Stimulated activated CD8-positive, alpha-beta memory T cell treated with anti-CD3 and anti-CD28 coated beads, Interleukin-7, amount 100 ng/mL, for 1 hour (primary cell): ENCODE measurements at regions not wholly inside any gene's neighbourhood (a gene's known extent, or its start where the extent isn't known, plus 50 kb on each side); places are given as distances from the start of the nearest gene placed in this dataset.

Experiments
- DNase-seq, 2 donors: peaks; one replicate each; pipeline ENCODE4 v3.0.0-alpha.2; 2020; ENCODE audit warnings: low read depth in 2 of 2

- no peak for DNase-seq
Measured at GRCh38 chr1:25003457-25004190, 73.5 kb upstream of the RUNX3 start.

- DNase-seq, result no peak
Measured at GRCh38 chr1:25003000-25003399, 72.9 kb upstream of the RUNX3 start.

- DNase-seq, result no peak
Measured at GRCh38 chr1:25001125-25001915, 71.2 kb upstream of the RUNX3 start.

DNA sequence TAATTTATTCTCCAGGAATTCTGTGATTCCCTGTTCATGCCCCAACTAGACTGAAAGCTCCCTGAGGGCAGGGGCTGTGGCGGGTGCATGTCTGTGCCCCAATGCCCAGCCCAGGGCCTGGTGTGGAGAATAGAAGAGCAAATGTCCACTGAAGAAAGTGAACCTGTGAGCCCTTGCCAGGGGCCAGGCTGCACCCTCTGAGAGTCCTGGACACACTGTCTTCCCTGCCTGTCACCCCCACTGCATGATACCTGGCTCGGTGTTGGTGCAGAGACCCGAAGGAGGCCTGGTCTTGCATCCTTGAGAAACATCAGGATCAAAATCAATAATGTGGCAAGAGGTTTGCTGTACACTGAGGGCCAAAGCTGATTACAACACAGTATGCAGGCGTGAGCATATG is 69.8 kb upstream of the RUNX3 start:
- no peak for DNase-seq

GRCh38 chr1:24999426-24999825 is 69.3 kb upstream of the RUNX3 start:
- DNase-seq, result no peak

DNA sequence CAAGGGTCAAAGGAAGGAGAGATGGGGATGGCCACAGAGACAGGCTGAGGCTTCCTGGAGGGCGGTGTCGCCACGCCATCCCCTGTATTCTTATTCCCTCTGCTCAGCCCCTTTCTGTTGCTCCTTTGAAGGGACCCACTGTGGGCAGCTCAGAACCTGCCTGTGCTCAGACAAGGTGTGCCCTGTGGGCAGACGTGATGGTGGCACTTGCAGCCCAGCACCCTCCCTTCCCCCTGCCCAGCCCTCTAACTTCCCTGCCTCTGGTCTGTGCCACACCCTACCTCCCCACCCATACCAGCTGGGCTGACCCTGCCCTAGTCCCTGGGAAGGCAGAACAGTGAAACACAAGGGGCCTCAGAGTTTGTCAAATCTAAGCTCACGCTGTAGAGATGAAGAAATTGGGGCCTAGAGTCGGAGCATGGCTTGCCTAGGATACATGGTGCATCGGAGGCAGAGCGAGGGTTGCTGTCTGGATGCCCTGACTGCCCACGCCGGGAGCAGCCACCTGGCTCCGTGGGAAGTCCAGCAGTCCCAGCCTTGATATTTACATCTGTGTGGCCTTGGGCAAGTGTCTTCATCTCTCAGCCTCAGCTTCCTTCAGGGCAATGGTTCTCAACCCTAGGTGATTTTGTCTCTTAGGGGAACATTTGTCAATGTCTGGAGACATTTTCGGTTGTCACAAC is 68.6 kb upstream of the RUNX3 start:
- no peak for DNase-seq

DNA sequence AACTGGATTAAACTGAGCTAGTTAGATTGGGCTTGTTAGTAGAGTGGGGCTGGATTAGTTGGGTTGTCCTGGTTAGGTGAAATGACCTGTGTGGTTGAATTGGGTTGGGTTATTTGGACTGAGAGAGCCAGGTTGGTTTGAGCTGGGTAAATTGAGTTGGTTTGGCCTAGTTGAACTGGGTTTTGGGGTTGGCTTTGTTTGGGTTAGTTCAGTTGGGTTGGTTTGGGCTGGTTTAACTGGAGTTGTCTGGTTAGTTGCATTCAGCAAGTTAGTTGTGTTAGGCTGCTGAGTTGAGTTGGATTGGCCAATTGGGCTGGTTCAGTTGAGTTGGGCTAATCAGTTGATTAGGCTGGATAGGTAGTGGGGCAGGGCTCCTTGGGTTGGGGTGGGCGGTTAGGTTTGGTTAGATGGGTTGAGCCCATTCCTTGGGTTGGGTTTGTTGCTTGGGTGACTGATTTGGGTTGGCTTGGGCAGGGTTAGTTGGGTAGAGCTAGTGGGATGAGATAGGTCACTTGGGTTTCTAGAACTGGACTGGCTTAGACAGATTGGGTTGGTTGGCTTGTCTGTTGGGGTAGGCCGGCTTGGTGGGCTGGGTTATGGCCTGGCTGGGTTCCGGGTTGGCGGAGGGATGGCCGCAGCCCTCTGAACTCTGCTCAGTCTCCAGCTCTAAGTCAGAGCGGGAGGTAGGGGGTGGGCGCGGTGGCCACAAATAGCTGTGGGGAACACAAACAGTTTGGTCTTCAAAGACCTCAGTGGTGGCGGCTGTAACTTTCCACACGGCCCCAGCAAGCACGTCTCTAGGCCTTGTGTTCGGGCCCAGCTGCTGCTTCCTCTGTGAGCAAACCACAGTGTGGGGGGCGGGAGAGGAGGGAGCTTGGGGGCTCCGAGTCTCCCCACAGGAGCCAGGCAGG is 67.2 kb upstream of the RUNX3 start:
- peak; percentile 22 to 38 for DNase-seq

DNA sequence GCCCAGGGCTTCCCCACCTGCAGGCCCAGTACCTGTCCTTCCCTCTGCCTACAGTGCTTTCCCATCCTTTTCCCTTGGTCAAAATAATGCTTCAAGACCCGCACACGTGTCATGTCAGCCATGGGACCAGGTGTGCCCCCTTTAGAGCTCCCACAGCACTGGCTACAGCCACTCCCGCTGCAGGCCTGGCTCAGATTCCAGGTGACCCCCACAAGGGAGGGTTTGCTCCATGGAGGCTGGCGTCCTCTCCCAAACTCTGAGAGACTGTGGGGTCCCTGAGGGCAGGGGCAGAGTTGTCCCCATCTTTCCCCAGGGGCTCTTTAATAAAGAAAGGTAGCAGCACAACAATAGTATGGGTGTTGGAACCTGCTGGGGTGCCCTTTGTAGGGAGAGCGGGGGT is 66.4 kb upstream of the RUNX3 start:
- no peak for DNase-seq

DNA sequence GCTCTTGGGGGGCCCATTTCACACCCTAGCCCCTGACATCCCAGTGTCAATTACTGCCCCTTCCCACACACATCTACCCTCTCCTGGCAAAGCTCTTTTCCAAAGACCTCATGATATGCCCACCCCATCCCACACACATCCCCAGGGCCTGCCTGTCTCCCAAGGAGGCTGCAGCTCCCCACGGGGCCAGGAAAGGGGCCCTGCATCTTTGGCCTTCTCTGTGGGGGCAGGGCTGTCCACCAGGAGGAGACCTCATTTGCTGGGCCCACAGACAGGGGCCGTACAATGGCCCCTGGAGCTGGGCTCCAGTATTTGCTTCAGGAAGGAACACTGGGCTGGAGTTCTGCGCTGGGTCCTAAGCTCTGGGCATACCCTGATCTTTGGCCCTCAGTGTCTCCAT is 65.6 kb upstream of the RUNX3 start:
- DNase-seq, result no peak

- no peak for DNase-seq
Measured at GRCh38 chr1:24995140-24995539, 65.1 kb upstream of the RUNX3 start.

GRCh38 chr1:24993871-24994580 is 64.0 kb upstream of the RUNX3 start:
- DNase-seq, result no peak

DNA sequence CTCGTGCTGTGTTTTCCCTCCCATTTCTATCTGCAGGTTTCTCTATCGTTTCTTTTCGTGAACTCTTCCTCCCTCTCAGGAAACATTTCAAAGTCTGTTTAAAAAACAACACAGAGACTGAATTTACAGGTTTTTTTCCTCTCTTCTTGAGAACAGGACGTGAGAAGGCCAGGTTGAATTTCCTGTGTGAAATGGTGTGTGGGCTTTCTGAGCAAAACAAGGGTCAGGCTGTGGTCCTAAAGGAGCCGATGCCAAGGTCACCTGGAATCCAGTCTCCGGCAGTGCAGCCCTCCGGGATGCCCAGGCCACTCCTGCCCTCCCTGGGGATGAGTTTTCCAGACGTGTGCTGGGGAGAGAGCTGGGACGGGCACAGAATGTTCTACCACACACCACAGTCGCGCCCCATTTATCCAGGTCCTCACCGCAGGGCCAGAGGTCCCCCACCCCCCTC is 62.7 kb upstream of the RUNX3 start:
- DNase-seq, result no peak

GRCh38 chr1:24992124-24992760 is 62.2 kb upstream of the RUNX3 start:
- no peak for DNase-seq

DNA sequence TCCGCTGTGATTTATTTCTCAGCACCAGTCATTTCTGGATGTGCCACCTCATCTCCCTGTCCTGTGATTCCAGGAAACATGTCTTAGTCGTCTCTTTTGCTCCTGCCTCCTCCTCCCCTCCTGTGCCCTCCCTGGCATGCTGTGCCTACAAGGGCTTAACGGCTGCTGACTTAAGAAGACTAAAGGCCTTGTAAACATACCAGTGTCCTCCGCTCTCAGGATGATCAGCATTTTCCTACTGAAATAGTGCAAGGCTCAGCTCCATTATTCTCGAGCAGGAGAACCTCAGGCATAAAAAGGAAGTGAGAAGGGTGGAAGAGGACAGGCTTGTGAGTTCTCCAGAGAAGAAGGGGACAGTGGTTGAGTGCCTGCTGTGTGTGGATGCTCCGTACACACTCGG is 61.6 kb upstream of the RUNX3 start:
- no peak for DNase-seq

DNA sequence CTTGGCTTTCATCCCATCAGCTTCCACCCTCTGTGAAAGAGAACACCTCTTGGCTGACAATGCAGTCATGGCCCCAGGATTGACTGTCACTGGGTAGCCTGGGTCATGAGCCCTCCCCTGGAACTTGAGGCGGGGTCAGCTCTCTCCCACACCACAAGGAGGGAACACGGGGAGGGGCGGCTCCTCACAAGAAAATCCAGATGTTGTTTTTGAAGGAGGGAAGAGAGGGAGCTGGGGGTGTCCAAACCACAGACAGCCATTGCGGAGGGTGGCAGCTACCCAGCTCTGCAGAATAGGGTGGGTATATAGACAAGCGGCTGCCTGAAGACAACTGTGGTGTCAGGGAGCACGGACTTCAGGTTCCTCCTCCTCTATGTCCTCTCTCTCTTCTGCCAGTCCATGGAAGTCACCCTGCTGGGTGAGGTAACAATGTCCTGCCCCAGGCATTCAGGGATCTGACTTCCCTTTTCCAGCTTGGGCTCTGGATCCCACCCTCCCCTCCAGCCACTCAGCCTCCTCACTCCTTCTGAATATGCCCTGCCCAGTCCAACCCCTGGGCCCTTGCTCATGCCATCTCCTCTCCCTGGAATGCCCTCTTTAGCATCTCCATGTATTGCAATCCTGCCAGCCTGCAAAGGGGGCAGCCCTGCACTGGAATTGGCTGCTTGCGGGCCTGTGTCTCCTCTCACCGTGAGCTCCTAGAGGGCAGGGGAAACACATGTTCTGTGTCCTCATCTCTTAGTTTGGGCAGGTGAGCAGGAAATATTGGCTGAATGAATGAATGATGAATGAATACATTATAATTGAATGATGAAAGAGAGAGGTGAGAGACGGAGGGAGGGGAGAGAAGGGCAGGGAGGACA is 60.9 kb upstream of the RUNX3 start:
- DNase-seq, result no peak

- DNase-seq, result no peak
Measured at GRCh38 chr1:24990136-24990535, 60.1 kb upstream of the RUNX3 start.

DNA sequence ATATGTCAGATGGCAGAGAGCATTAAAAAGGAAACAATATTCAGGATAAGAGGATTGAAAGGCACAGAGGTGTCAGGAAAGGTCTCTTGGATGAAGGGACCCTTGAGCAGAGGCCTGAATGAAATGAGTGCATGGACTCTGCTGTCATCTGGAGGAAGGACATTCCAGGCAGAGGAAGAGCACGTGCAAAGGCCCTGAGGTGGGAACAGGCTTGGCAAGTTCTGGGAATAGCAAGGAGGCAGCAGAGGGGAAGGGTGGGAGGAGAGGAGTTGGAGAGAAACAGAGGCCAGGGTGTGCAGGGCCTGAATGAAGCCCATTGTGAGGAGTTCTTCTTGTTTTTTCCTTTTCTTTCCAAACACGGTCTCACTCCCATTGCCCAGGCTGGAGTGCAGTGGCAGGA is 59.0 kb upstream of the RUNX3 start:
- DNase-seq, result no peak

- no peak for DNase-seq
Measured at GRCh38 chr1:24988558-24988912, 58.5 kb upstream of the RUNX3 start.

DNA sequence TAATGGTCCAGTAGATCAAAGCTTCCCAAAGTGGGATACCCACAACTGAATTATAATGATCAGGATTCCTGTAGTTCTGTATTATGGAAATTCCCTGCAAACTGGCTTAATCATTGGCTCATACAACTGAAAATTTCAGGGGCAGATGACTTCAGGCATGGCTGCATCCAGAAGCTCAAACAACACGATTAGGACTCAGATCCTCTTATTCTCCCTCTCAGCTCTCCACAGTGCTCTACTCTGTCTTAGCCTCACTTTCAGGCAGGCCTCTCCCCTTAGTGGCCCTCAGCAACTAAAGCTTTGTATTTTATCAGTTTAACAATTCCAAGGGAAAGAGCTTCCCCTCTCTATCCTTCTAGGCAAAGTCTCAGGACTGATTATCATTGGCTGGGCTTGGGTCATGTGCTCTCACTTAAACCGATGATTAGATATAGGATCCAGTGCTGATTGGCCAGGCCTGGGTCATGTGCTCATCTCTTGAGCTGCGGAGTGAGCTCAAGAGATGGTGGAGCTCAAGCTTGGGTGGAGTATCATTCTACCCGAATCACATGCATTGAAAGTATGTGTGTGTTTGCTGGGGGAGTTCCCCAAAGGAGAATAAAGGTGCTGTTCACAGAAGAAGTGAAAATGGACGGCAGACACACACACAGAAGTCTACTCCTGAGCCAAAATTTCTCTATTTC is 57.9 kb upstream of the RUNX3 start:
- no peak for DNase-seq
